Renal cortex interstitium (tissue), 11 donors: ENCODE measurements at regions not wholly inside any gene's neighbourhood (a gene's known extent, or its start where the extent isn't known, plus 50 kb on each side); places are given as distances from the start of the nearest gene placed in this dataset.

Experiments used
- DNase-seq, 11 donors: peaks; one replicate each; pipeline ENCODE4 v3.0.0-alpha.2; 2013; ENCODE audit warnings: low read depth in 9 of 11, low spot score in 4 of 11; ENCODE audit errors: extremely low read depth in 1 of 11

GRCh38 chr6:51531623-51532022 is 555.8 kb downstream of the PKHD1 start:
- no peak for DNase-seq

- DNase-seq, result no peak
Measured at GRCh38 chr6:51533962-51534361, 553.5 kb downstream of the PKHD1 start.

- no peak for DNase-seq
Measured at GRCh38 chr6:51535327-51535726, 552.1 kb downstream of the PKHD1 start.

- no peak for DNase-seq
Measured at GRCh38 chr6:51536728-51537127, 550.7 kb downstream of the PKHD1 start.

GRCh38 chr6:51541847-51542246 is 545.6 kb downstream of the PKHD1 start:
- DNase-seq, result peak in 5 of 11 donors; percentile 5 to 12 (median 6)

- no peak for DNase-seq
Measured at GRCh38 chr6:51542475-51542874, 544.9 kb downstream of the PKHD1 start.

GRCh38 chr6:51550243-51550642 is 537.2 kb downstream of the PKHD1 start:
- no peak for DNase-seq

GRCh38 chr6:51552435-51552834 is 535.0 kb downstream of the PKHD1 start:
- DNase-seq, result no peak

GRCh38 chr6:51553246-51554015 is 534.0 kb downstream of the PKHD1 start:
- DNase-seq, result no peak

- DNase-seq, result no peak
Measured at GRCh38 chr6:51554029-51554428, 533.4 kb downstream of the PKHD1 start.

- no peak for DNase-seq
Measured at GRCh38 chr6:51559059-51559458, 528.4 kb downstream of the PKHD1 start.

- DNase-seq, result no peak
Measured at GRCh38 chr6:51562198-51562597, 525.2 kb downstream of the PKHD1 start.
